ENCODE measurements at regions not wholly inside any gene's neighbourhood (a gene's known extent, or its start where the extent isn't known, plus 50 kb on each side); places are given as distances from the start of the nearest gene placed in this dataset.

GRCh38 chr9:27752069-27752468, 178.8 kb upstream of the C9orf72 start:
- DNase-seq: no peak

GRCh38 chr9:27755846-27756245, 182.6 kb upstream of the C9orf72 start:
- no peak for DNase-seq

- DNase-seq: no peak
These were observed 183.1 kb upstream of the C9orf72 start for GRCh38 chr9:27756418-27756817.

GRCh38 chr9:27763831-27764230, 190.6 kb upstream of the C9orf72 start:
- DNase-seq: no peak

GRCh38 chr9:27765266-27766072, 192.2 kb upstream of the C9orf72 start:
- DNase-seq: no peak

- no peak for DNase-seq
These were observed 193.0 kb upstream of the C9orf72 start for GRCh38 chr9:27766073-27766835.

- no peak for DNase-seq
These were observed 195.5 kb upstream of the C9orf72 start for GRCh38 chr9:27768781-27769180.

- DNase-seq: no peak
These were observed 197.3 kb upstream of the C9orf72 start for GRCh38 chr9:27770541-27770940.

GRCh38 chr9:27771803-27772545, 198.7 kb upstream of the C9orf72 start:
- no peak for DNase-seq

GRCh38 chr9:27784847-27785713, 211.8 kb upstream of the C9orf72 start:
- DNase-seq: no peak

- DNase-seq: no peak
These were observed 212.4 kb upstream of the C9orf72 start for GRCh38 chr9:27785714-27786100.

- DNase-seq: no peak
These were observed 214.6 kb upstream of the C9orf72 start for GRCh38 chr9:27787891-27788290.

- no peak for DNase-seq
These were observed 218.0 kb upstream of the C9orf72 start for GRCh38 chr9:27791311-27791710.

GRCh38 chr9:27792971-27793689, 219.8 kb upstream of the C9orf72 start:
- no peak for DNase-seq

GRCh38 chr9:27799326-27799725, 226.0 kb upstream of the C9orf72 start:
- DNase-seq: no peak

- DNase-seq: no peak
These were observed 226.9 kb upstream of the C9orf72 start for GRCh38 chr9:27800159-27800558.

GRCh38 chr9:27800692-27801370, 227.6 kb upstream of the C9orf72 start:
- no peak for DNase-seq

- no peak for DNase-seq
These were observed 228.3 kb upstream of the C9orf72 start for GRCh38 chr9:27801545-27801944.

- no peak for DNase-seq
These were observed 229.1 kb upstream of the C9orf72 start for GRCh38 chr9:27802418-27802817.

- DNase-seq: no peak
These were observed 235.6 kb upstream of the C9orf72 start for GRCh38 chr9:27808864-27809263.

GRCh38 chr9:27817747-27818146, 244.5 kb upstream of the C9orf72 start:
- no peak for DNase-seq
